IMR-90 (cell line): ENCODE measurements at regions not wholly inside any gene's neighbourhood (a gene's known extent, or its start where the extent isn't known, plus 50 kb on each side); places are given as distances from the start of the nearest gene placed in this dataset.

Source experiments
- ATAC-seq: fragments of 200-7000 bp; cut with Tn5 transposase; 2 replicates; pipeline ENCODE4 v1.9.1; 2020; ENCODE audit warnings: low read depth, mild to moderate bottlenecking, moderate library complexity
- BruUV-seq: library from RNA; stranded (reverse); fragments of 400-500 nt; replicated peaks from 2 replicates; lab custom pipeline; 2021; lab: Mats Ljungman, UMichigan
- CTCF ChIA-PET: fragments of 300-600 bp; formaldehyde crosslinking; extraction: SDS; loops from one replicate; lab custom pipeline; 2021; ENCODE audit warnings: antibody characterized with exemption; lab: Yijun Ruan, JAX
- POLR2A ChIA-PET: fragments of 300-600 bp; sonication (Branson Sonifier 250); formaldehyde crosslinking; loops from one replicate; lab custom pipeline; 2022; ENCODE audit warnings: antibody characterized with exemption; ENCODE audit not compliant: unreplicated experiment; lab: Charles Lee
- DNase-seq: peaks from one replicate; pipeline ENCODE4 v3.0.0; 2013
- H2AFZ ChIP-seq: replicated peaks from 2 replicates; pipeline ENCODE3; 2013; ENCODE audit warnings: low read length, mild to moderate bottlenecking; ENCODE audit not compliant: poor library complexity
- H2AK5ac ChIP-seq: 2 replicates; pipeline ENCODE4 v1.6.1; 2013; ENCODE audit warnings: low read depth, low read length, inconsistent platforms
- H2AK9ac ChIP-seq: replicated peaks from 2 replicates; pipeline ENCODE3; 2013; ENCODE audit warnings: mild to moderate bottlenecking, low read depth, low read length, moderate library complexity; ENCODE audit not compliant: poor library complexity
- H2BK120ac ChIP-seq: 2 replicates; pipeline ENCODE4 v1.6.1; 2013; ENCODE audit warnings: low read depth, low read length, inconsistent platforms
- H2BK15ac ChIP-seq: 3 replicates; pipeline ENCODE4 v1.6.1; 2013; ENCODE audit warnings: low read depth, low read length, inconsistent platforms
- H2BK20ac ChIP-seq: 2 replicates; pipeline ENCODE4 v1.6.1; 2013; ENCODE audit warnings: low read depth, mild to moderate bottlenecking, inconsistent platforms, low read length, moderate library complexity
- H2BK5ac ChIP-seq: 2 replicates; pipeline ENCODE4 v1.6.1; 2013; ENCODE audit warnings: mild to moderate bottlenecking, low read depth, low read length, inconsistent platforms; ENCODE audit not compliant: poor library complexity, severe bottlenecking
- H3K14ac ChIP-seq: replicated peaks from 2 replicates; pipeline ENCODE4 v1.6.1; 2013; ENCODE audit warnings: low read depth, low read length, inconsistent platforms
- H3K18ac ChIP-seq: 2 replicates; pipeline ENCODE4 v1.6.1; 2013; ENCODE audit warnings: low read depth, low read length, control low read depth
- H3K23ac ChIP-seq: 2 replicates; pipeline ENCODE4 v1.6.1; 2013; ENCODE audit warnings: low read depth, low read length, inconsistent platforms
- H3K27ac ChIP-seq: 2 replicates; pipeline ENCODE4 v1.5.1; 2013; ENCODE audit warnings: mild to moderate bottlenecking, control low read depth, low read length; ENCODE audit not compliant: insufficient read depth
- H3K27me3 ChIP-seq: 2 replicates; pipeline ENCODE4 v1.6.1; 2013; ENCODE audit warnings: low read length; ENCODE audit not compliant: control insufficient read depth, insufficient read depth
- H3K36me3 ChIP-seq: 2 replicates; pipeline ENCODE4 v1.6.1; 2013; ENCODE audit warnings: low read length, mixed read lengths; ENCODE audit not compliant: control insufficient read depth, insufficient read depth
- H3K4ac ChIP-seq: 2 replicates; pipeline ENCODE4 v1.6.1; 2013; ENCODE audit warnings: low read depth, low read length, inconsistent platforms
- H3K4me1 ChIP-seq: 2 replicates; pipeline ENCODE4 v1.6.1; 2013; ENCODE audit warnings: low read length, mixed read lengths; ENCODE audit not compliant: control insufficient read depth, insufficient read depth
- H3K4me2 ChIP-seq: 2 replicates; pipeline ENCODE4 v1.6.1; 2013; ENCODE audit warnings: low read depth, mild to moderate bottlenecking, control low read depth, low read length, moderate library complexity
- H3K4me3 ChIP-seq: 2 replicates; pipeline ENCODE4 v1.5.1; 2013; ENCODE audit warnings: low read depth, mild to moderate bottlenecking, control low read depth, low read length, moderate library complexity; ENCODE audit not compliant: insufficient read depth
- H3K56ac ChIP-seq: 2 replicates; pipeline ENCODE4 v1.6.1; 2013; ENCODE audit warnings: low read length, inconsistent platforms; ENCODE audit not compliant: insufficient read depth; ENCODE audit errors: extremely low read depth
- H3K79me1 ChIP-seq, 2 experiments: 2 replicates each; pipeline ENCODE4 v1.6.1; 2013; ENCODE audit warnings: low read length in 2 of 2, inconsistent platforms in 1 of 2, low read depth in 1 of 2
- H3K9ac ChIP-seq: 2 replicates; pipeline ENCODE4 v1.6.1; 2013; ENCODE audit warnings: low read depth, low read length, control low read depth
- H3K9me1 ChIP-seq: 2 replicates; pipeline ENCODE4 v1.6.1; 2013; ENCODE audit warnings: low read length, inconsistent platforms; ENCODE audit not compliant: insufficient read depth
- H3K9me3 ChIP-seq: 2 replicates; pipeline ENCODE4 v1.6.1; 2013; ENCODE audit warnings: low read length; ENCODE audit not compliant: control insufficient read depth, insufficient read depth
- H4K20me1 ChIP-seq: 2 replicates; pipeline ENCODE4 v1.6.1; 2013; ENCODE audit warnings: low read length, inconsistent platforms; ENCODE audit not compliant: insufficient read depth
- H4K5ac ChIP-seq: 2 replicates; pipeline ENCODE4 v1.6.1; 2013; ENCODE audit warnings: mild to moderate bottlenecking, low read depth, low read length, control low read depth
- H4K8ac ChIP-seq, 2 experiments: 2 replicates each; pipeline ENCODE4 v1.6.1; 2013; ENCODE audit warnings: low read depth in 2 of 2, low read length in 2 of 2, control low read depth in 1 of 2, inconsistent platforms in 1 of 2
- H4K91ac ChIP-seq: 2 replicates; pipeline ENCODE4 v1.6.1; 2013; ENCODE audit warnings: low read depth, low read length, inconsistent platforms; ENCODE audit not compliant: insufficient read depth
- CHD1 ChIP-seq: IDR thresholded peaks from 2 replicates; pipeline ENCODE4 v1.6.1; 2012; ENCODE audit warnings: low read depth, low read length, improper control_type of control experiment
- CTCF ChIP-seq: conservative IDR thresholded peaks from 2 replicates; pipeline ENCODE4 v1.5.1; 2012; ENCODE audit warnings: mild to moderate bottlenecking, low read depth, low read length, improper control_type of control experiment
- ELK1 ChIP-seq: fragments of 150-350 bp; IDR thresholded peaks from 2 replicates; pipeline ENCODE4 v1.6.1; 2016; ENCODE audit warnings: low read depth, mild to moderate bottlenecking, low read length, moderate library complexity, borderline replicate concordance
- MAFK ChIP-seq: IDR thresholded peaks from 2 replicates; pipeline ENCODE4 v1.6.1; 2012; ENCODE audit warnings: low read depth, low read length, improper control_type of control experiment
- MAZ ChIP-seq: IDR thresholded peaks from 2 replicates; pipeline ENCODE4 v1.6.1; 2012; ENCODE audit warnings: low read depth, mild to moderate bottlenecking, low read length, improper control_type of control experiment, moderate library complexity, borderline replicate concordance
- MXI1 ChIP-seq: IDR thresholded peaks from 2 replicates; pipeline ENCODE4 v1.6.1; 2012; ENCODE audit warnings: low read depth, mild to moderate bottlenecking, low read length, moderate library complexity, borderline replicate concordance
- NFE2L2 ChIP-seq: fragments of 150-350 bp; IDR thresholded peaks from 2 replicates; pipeline ENCODE4 v1.6.1; 2016; ENCODE audit warnings: low read depth, mild to moderate bottlenecking, low read length
- POLR2A ChIP-seq: IDR thresholded peaks from 2 replicates; pipeline ENCODE4 v1.6.1; 2012; ENCODE audit warnings: mild to moderate bottlenecking, low read depth, low read length
- RAD21 ChIP-seq: IDR thresholded peaks from 2 replicates; pipeline ENCODE4 v1.6.1; 2012; ENCODE audit warnings: low read length, improper control_type of control experiment
- RCOR1 ChIP-seq: IDR thresholded peaks from 2 replicates; pipeline ENCODE4 v1.6.1; 2012; ENCODE audit warnings: mild to moderate bottlenecking, low read length, improper control_type of control experiment; ENCODE audit not compliant: insufficient replicate concordance
- RFX5 ChIP-seq: IDR thresholded peaks from 2 replicates; pipeline ENCODE4 v1.8.0; 2012; ENCODE audit warnings: low read depth, mild to moderate bottlenecking, low read length, moderate library complexity
- SMC3 ChIP-seq: fragments of 150-350 bp; IDR thresholded peaks from 2 replicates; pipeline ENCODE4 v1.6.1; 2016; ENCODE audit warnings: low read depth, mild to moderate bottlenecking, antibody characterized with exemption, low read length, moderate library complexity
- USF2 ChIP-seq: fragments of 150-350 bp; IDR thresholded peaks from 2 replicates; pipeline ENCODE4 v1.6.1; 2017; ENCODE audit warnings: mild to moderate bottlenecking, antibody characterized with exemption, low read length, low read depth
- WGBS, 2 experiments: methylation state at CpG; one replicate each; pipeline versions ENCODE4 v1.1.5 to v1.1.7; 2013; ENCODE audit warnings: missing lambda C conversion rate in 2 of 2; ENCODE audit not compliant: insufficient read length in 1 of 2; ENCODE audit errors: extremely low coverage in 2 of 2; 5-methylcytosine and 5-hydroxymethylcytosine counted together
- dilution Hi-C: fragments of 300-500 bp; cut with HindIII; formaldehyde crosslinking; loops from one replicate; pipeline ENCODE4 v1.14.3; 2018; ENCODE audit warnings: low sequenced_read_pairs; ENCODE audit not compliant: unreplicated experiment
- in situ Hi-C: fragments of 300-500 bp; cut with MboI; formaldehyde crosslinking; loops from 3 replicates; pipeline ENCODE4 v1.14.3; 2019; ENCODE audit warnings: low sequenced_read_pairs, inconsistent platforms, mixed read lengths
- intact Hi-C: fragments of 100-400 bp; cut with micrococcal nuclease; formaldehyde crosslinking; loops from 2 replicates; pipeline ENCODE4 v1.10.0; 2022

- in situ Hi-C loops (no loop called here), dilution Hi-C loops (no loop called here), intact Hi-C loops (no loop called here)
- Histone ChIP-seq H3K9ac (no peak overlapping the region), H4K8ac (no peak overlapping the region), H2BK120ac (no peak overlapping the region), H3K36me3 (no peaks in the 10 kb centered on the region), H3K4me3 (no peak overlapping the region), H3K27me3 (no peaks in the 10 kb centered on the region; the same call in 1 of the 2 replicates), H3K79me1 (no peaks in the 10 kb centered on the region), H4K20me1 (no peaks in the 10 kb centered on the region), H2BK5ac (no peak overlapping the region), H4K91ac (no peak overlapping the region), H3K56ac (no peak overlapping the region), H2BK20ac (no peak overlapping the region), H3K4ac (no peak overlapping the region), H3K23ac (no peak overlapping the region), H3K27ac (no peak overlapping the region), H3K9me1 (no peaks in the 10 kb centered on the region), H3K18ac (no peak overlapping the region), H3K4me2 (no peak overlapping the region), H3K9me3 (no peaks in the 10 kb centered on the region), H2AK9ac (no peak overlapping the region), H3K14ac (no peak overlapping the region), H2AK5ac (no peak overlapping the region), H4K5ac (no peak overlapping the region), H3K4me1 (no peaks in the 10 kb centered on the region), H2BK15ac (no peak overlapping the region), H2AFZ (no peak overlapping the region)
- DNase-seq (no peak), ATAC-seq (no peak)
- ChIA-PET POLR2A (no interaction called here), CTCF (no interaction called here)
- 64% methylated on average over 8 of the region's 9 CpGs; no CpG with 5 or more reads in 1 of the 2 experiments for WGBS, 2 experiments
- TF ChIP-seq MXI1 (no peak), ELK1 (no peak), POLR2A (no peak), RCOR1 (no peak), MAFK (no peak), CHD1 (no peak), RFX5 (no peak), RAD21 (no peak), SMC3 (no peak), NFE2L2 (no peak), USF2 (no peak), CTCF (no peak), MAZ (no peak)
- no TSS peak for BruUV-seq
These were observed 64.3 kb upstream of the HELT start for GRCh38 chr4:184953971-184954370.
